BLaER1 (cell line): ENCODE measurements at regions not wholly inside any gene's neighbourhood (a gene's known extent, or its start where the extent isn't known, plus 50 kb on each side); places are given as distances from the start of the nearest gene placed in this dataset.

ENCODE experiments used
- H3K27ac ChIP-seq: shearing (Covaris generic); formaldehyde crosslinking; 2 replicates; pipeline ENCODE4 v1.8.1; 2022
- H3K27me3 ChIP-seq: shearing (Covaris generic); formaldehyde crosslinking; 2 replicates; pipeline ENCODE4 v1.8.1; 2022
- H3K36me3 ChIP-seq: shearing (Covaris generic); formaldehyde crosslinking; 2 replicates; pipeline ENCODE4 v1.8.1; 2022
- H3K4me1 ChIP-seq: shearing (Covaris generic); formaldehyde crosslinking; 2 replicates; pipeline ENCODE4 v1.8.1; 2022
- H3K4me2 ChIP-seq: shearing (Covaris generic); formaldehyde crosslinking; 2 replicates; pipeline ENCODE4 v1.8.1; 2022
- H3K4me3 ChIP-seq: shearing (Covaris generic); formaldehyde crosslinking; 2 replicates; pipeline ENCODE4 v1.8.1; 2022
- H3K9ac ChIP-seq: shearing (Covaris generic); formaldehyde crosslinking; 2 replicates; pipeline ENCODE4 v1.8.1; 2022
- H3K9me3 ChIP-seq: shearing (Covaris generic); formaldehyde crosslinking; 2 replicates; pipeline ENCODE4 v1.8.1; 2022
- H4K20me1 ChIP-seq: shearing (Covaris generic); formaldehyde crosslinking; 2 replicates; pipeline ENCODE4 v1.8.1; 2022
- Cebpa-rat ChIP-seq: shearing (Covaris generic); IDR thresholded peaks from 2 replicates; pipeline ENCODE4 v1.8.1; 2022

DNA sequence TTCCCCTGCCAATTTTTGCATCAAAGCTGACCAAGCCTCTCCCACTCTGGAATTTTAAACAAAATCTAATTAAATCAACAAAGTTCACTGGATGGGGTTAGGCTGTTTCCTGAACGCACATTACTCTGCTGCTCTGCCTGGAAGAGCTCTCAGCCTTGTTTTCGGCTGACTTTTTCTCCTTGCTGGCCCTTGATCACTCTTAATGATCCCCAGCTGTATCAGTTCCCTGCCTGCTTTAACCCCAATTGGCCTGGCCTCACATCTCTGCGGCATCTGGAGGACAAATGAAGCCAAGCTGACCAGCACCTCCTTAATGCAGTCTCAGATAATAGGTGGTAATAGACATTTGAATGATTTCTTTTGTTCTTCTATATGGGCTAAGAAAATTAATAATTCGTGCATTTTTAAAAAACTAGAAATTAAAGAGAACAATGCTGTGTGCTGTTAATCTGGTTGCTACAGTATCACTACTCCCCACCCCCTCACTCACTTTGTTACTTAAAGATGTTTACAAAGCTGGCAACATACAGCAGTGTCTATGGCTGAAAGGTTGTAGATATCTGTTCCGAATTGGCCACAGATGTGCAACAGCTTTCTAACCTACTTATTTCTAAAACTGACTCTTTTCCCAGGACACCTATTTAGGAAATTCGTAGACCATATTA, 415.2 kb upstream of the KCNH7 start:
- Histone ChIP-seq H3K9ac (no peak overlapping the region), H3K36me3 (no peaks in the 10 kb centered on the region), H3K9me3 (no peaks in the 10 kb centered on the region), H3K4me1 (no peaks in the 10 kb centered on the region), H3K4me2 (no peak overlapping the region), H3K27me3 (no peaks in the 10 kb centered on the region), H3K4me3 (no peak overlapping the region), H3K27ac (no peak overlapping the region), H4K20me1 (no peaks in the 10 kb centered on the region)
- no peak for TF ChIP-seq Cebpa-rat

DNA sequence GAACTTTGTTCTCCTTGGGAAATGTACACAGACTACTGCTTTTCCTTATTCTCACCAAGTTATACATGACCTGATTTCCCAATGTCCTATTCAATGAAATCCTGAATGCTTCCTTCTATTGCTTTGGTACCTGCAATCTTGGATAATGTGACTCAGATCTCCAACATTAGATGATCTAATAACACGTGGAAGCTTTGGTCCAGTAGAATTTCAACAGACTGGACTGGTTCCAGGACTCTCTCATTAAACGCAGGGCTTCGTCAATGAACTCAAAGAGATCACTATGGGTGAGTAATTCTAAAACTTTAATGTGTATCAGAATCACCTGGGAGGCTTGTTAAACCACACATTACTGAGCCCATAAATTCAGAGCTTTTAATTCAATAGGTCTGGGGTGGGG, 413.6 kb upstream of the KCNH7 start:
- Histone ChIP-seq H3K4me2 (no peak overlapping the region), H4K20me1 (no peaks in the 10 kb centered on the region), H3K4me1 (no peaks in the 10 kb centered on the region), H3K4me3 (no peak overlapping the region), H3K27ac (no peak overlapping the region), H3K9me3 (no peaks in the 10 kb centered on the region), H3K9ac (no peak overlapping the region), H3K27me3 (no peaks in the 10 kb centered on the region), H3K36me3 (no peaks in the 10 kb centered on the region)
- no peak for TF ChIP-seq Cebpa-rat

DNA sequence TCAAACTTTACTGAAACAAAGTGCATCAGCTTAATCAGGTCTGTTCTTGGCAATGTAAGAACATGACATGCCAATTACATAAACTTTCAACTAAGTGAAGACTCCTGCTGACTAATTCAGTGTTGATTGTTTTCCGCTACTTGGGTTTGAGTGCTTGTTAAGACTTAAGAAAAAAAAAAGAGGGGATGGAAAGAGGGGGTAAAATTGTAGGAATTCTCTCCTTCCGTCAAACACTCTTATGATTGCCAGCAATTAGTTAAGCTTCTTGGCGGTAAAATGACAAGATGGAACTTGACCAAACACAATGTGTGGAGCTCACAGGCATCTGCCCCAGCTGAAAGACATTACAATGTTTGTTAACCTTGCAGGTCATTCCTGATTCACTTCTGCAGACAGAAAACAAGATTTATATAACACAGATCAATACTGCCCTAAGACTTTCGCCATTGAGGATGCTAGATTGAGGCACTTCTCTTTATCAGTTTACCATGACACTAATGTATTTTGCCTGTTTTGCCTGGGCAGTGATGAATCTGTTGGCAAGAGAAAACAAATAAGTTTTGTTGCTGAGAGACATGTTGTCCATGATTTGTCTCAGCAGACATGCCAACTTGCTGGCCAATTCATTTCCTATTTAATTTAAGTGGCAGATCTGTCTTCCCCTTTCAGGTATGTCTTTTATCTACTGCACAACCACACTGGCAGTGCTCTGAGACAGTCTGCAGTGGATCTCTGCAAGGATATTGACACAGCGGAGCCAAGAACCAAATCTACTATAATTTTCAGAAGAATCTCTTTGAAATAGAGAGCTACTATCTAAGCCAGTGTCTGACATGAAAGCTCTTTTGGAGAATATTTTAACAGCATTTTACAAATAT, 410.0 kb upstream of the KCNH7 start:
- no peaks in the 10 kb centered on the region for H3K9me3 ChIP-seq

DNA sequence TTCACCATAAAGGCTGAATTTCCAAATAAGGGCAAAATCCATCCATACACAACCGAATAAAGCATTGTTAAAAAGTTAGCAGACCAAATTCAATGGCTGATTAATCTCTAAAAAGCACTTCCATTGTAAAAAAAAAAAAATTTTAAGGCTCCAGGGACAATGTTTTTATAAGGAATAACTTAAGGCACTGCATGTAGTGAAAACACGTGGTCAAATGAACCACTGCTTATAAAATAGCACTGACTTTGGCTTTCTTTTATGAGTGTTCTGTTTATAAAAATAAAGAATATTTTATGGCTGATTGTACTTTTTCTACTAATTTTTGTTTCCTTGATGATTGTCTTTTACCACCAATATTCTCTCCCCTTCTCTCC, 409.3 kb upstream of the KCNH7 start:
- Histone ChIP-seq H3K9ac (no peak overlapping the region), H3K9me3 (no peaks in the 10 kb centered on the region), H3K36me3 (no peaks in the 10 kb centered on the region), H3K27me3 (no peaks in the 10 kb centered on the region), H3K27ac (no peak overlapping the region), H3K4me1 (no peaks in the 10 kb centered on the region), H3K4me2 (no peak overlapping the region), H4K20me1 (no peaks in the 10 kb centered on the region), H3K4me3 (no peak overlapping the region)
- TF ChIP-seq Cebpa-rat, result no peak

More for the DNA sequence above, 410.0 kb upstream of the KCNH7 start:
- Histone ChIP-seq H3K9ac (no peak overlapping the region), H3K27me3 (no peaks in the 10 kb centered on the region), H3K4me2 (no peak overlapping the region), H3K36me3 (no peaks in the 10 kb centered on the region), H3K4me1 (no peaks in the 10 kb centered on the region), H4K20me1 (no peaks in the 10 kb centered on the region), H3K27ac (no peak overlapping the region), H3K4me3 (no peak overlapping the region)
- no peak for TF ChIP-seq Cebpa-rat

GRCh38 chr2:163247156-163247846, 408.7 kb upstream of the KCNH7 start:
- Histone ChIP-seq H3K27ac (no peak overlapping the region), H3K27me3 (no peaks in the 10 kb centered on the region), H3K9me3 (no peaks in the 10 kb centered on the region), H3K4me2 (no peak overlapping the region), H3K4me1 (no peaks in the 10 kb centered on the region), H3K9ac (no peak overlapping the region), H3K36me3 (no peaks in the 10 kb centered on the region), H4K20me1 (no peaks in the 10 kb centered on the region), H3K4me3 (no peak overlapping the region)
- no peak for TF ChIP-seq Cebpa-rat

- Histone ChIP-seq H3K9me3 (peaks cover 2% of the 10 kb centered on the region; the same call in 1 of the 2 replicates), H3K4me2 (no peak overlapping the region), H4K20me1 (no peaks in the 10 kb centered on the region), H3K27me3 (no peaks in the 10 kb centered on the region), H3K27ac (no peak overlapping the region), H3K36me3 (no peaks in the 10 kb centered on the region), H3K4me3 (no peak overlapping the region), H3K9ac (no peak overlapping the region), H3K4me1 (no peaks in the 10 kb centered on the region)
- no peak for TF ChIP-seq Cebpa-rat
These were observed 407.6 kb upstream of the KCNH7 start for GRCh38 chr2:163246135-163246534.

- no peak overlapping the region for H3K27ac ChIP-seq
- no peak for TF ChIP-seq Cebpa-rat
These were observed 398.0 kb upstream of the KCNH7 start for GRCh38 chr2:163236553-163236952.

DNA sequence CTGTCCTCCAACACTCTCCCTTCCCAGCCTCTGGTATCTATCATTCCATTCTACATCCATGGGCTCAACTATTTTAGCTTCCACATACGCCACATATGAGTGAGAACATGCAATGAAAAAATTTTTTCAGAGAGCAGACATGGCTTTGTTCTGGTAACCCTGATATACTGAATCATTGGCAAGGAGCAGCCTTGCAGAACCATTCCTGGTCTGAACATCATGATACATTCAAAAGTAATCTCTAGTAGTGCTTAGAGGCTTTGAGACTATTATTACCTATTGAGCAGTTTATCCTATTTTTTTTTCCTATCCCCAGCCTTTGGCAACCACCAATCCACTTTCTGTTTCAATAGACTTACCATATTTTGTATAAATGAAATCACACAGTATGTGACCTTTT, 393.1 kb upstream of the KCNH7 start:
- Histone ChIP-seq H3K4me2 (no peak overlapping the region), H4K20me1 (no peaks in the 10 kb centered on the region), H3K9ac (no peak overlapping the region), H3K9me3 (no peaks in the 10 kb centered on the region), H3K27me3 (no peaks in the 10 kb centered on the region), H3K36me3 (no peaks in the 10 kb centered on the region), H3K4me1 (0 out of 2 replicates have a peak, but pooled peaks cover 4% of the 10 kb centered on the region), H3K4me3 (no peak overlapping the region), H3K27ac (no peak overlapping the region)
- no peak for TF ChIP-seq Cebpa-rat

More at GRCh38 chr2:163236553-163236952, 398.0 kb upstream of the KCNH7 start:
- H3K4me2 ChIP-seq, result no peak overlapping the region
- H3K9me3 ChIP-seq, result peaks cover 17% of the 10 kb centered on the region
- H3K27me3 ChIP-seq, result no peaks in the 10 kb centered on the region
- 0 out of 2 replicates have a peak, but pooled peaks cover 4% of the 10 kb centered on the region for H3K4me1 ChIP-seq
- H3K36me3 ChIP-seq, result no peaks in the 10 kb centered on the region
- no peak overlapping the region for H3K4me3 ChIP-seq
- H3K9ac ChIP-seq, result no peak overlapping the region
- H4K20me1 ChIP-seq, result no peaks in the 10 kb centered on the region

GRCh38 chr2:163213661-163214081, 375.1 kb upstream of the KCNH7 start:
- no peaks in the 10 kb centered on the region for H3K36me3 ChIP-seq
- no peak overlapping the region for H3K4me3 ChIP-seq
- TF ChIP-seq Cebpa-rat, result no peak
- no peaks in the 10 kb centered on the region; the same call in 1 of the 2 replicates for H3K4me1 ChIP-seq
- no peaks in the 10 kb centered on the region for H3K27me3 ChIP-seq
- H3K9ac ChIP-seq, result no peak overlapping the region
- no peak overlapping the region for H3K4me2 ChIP-seq
- no peak overlapping the region for H3K27ac ChIP-seq
- H3K9me3 ChIP-seq, result no peaks in the 10 kb centered on the region
- H4K20me1 ChIP-seq, result no peaks in the 10 kb centered on the region
